GM23248 (cell line): ENCODE measurements at regions not wholly inside any gene's neighbourhood (a gene's known extent, or its start where the extent isn't known, plus 50 kb on each side); places are given as distances from the start of the nearest gene placed in this dataset.

Experiments
- DNase-seq: peaks from one replicate; pipeline ENCODE4 v3.0.0-alpha.2; 2015
- H2AFZ ChIP-seq: fragments of 200-600 bp; sonication (generic); 2 replicates; pipeline ENCODE4 v1.6.1; 2016; ENCODE audit warnings: antibody characterized with exemption
- H3F3A ChIP-seq: fragments of 200-600 bp; sonication (generic); 2 replicates; pipeline ENCODE4 v1.6.1; 2016; ENCODE audit warnings: mild to moderate bottlenecking, antibody characterized with exemption, mixed run types; ENCODE audit not compliant: insufficient read depth
- H3K27ac ChIP-seq: fragments of 200-600 bp; sonication (generic); 2 replicates; pipeline ENCODE4 v1.5.1; 2016; ENCODE audit warnings: mild to moderate bottlenecking
- H3K27me3 ChIP-seq: fragments of 200-600 bp; sonication (generic); replicated peaks from 2 replicates; pipeline ENCODE4 v1.6.1; 2016; ENCODE audit warnings: mild to moderate bottlenecking; ENCODE audit not compliant: insufficient read depth
- H3K36me3 ChIP-seq: fragments of 200-600 bp; sonication (generic); 2 replicates; pipeline ENCODE4 v1.6.1; 2016; ENCODE audit warnings: low read depth, mild to moderate bottlenecking
- H3K4me1 ChIP-seq: fragments of 200-600 bp; sonication (generic); 2 replicates; pipeline ENCODE4 v1.6.1; 2016; ENCODE audit warnings: mild to moderate bottlenecking; ENCODE audit not compliant: insufficient read depth
- H3K4me2 ChIP-seq: fragments of 200-600 bp; sonication (generic); one replicate; pipeline ENCODE4 v1.6.1; 2016; ENCODE audit warnings: mild to moderate bottlenecking; ENCODE audit not compliant: unreplicated experiment
- H3K4me3 ChIP-seq: fragments of 200-600 bp; sonication (generic); 2 replicates; pipeline ENCODE4 v1.5.1; 2016; ENCODE audit warnings: mild to moderate bottlenecking
- H3K79me2 ChIP-seq: fragments of 200-600 bp; sonication (generic); 2 replicates; pipeline ENCODE4 v1.6.1; 2016; ENCODE audit warnings: mild to moderate bottlenecking; ENCODE audit not compliant: insufficient read depth
- H3K9ac ChIP-seq: fragments of 200-600 bp; sonication (generic); 2 replicates; pipeline ENCODE4 v1.6.1; 2016; ENCODE audit warnings: mild to moderate bottlenecking
- H3K9me2 ChIP-seq: fragments of 200-600 bp; sonication (generic); 2 replicates; pipeline ENCODE4 v1.6.1; 2016; ENCODE audit warnings: mixed run types, mild to moderate bottlenecking, moderate library complexity; ENCODE audit not compliant: insufficient read depth
- H3K9me3 ChIP-seq: fragments of 200-600 bp; sonication (generic); one replicate; pipeline ENCODE4 v1.6.1; 2017; ENCODE audit warnings: low read depth
- H4K20me1 ChIP-seq: fragments of 200-600 bp; sonication (generic); 2 replicates; pipeline ENCODE4 v1.6.0; 2016; ENCODE audit not compliant: insufficient read depth
- EZH2 ChIP-seq: fragments of 200-600 bp; sonication (generic); IDR thresholded peaks from 2 replicates; pipeline ENCODE4 v1.6.1; 2018; ENCODE audit warnings: antibody characterized with exemption, mild to moderate bottlenecking; ENCODE audit not compliant: insufficient read depth, poor library complexity, severe bottlenecking
- EZH2phosphoT487 ChIP-seq: fragments of 200-600 bp; sonication (generic); IDR thresholded peaks from 2 replicates; pipeline ENCODE4 v1.6.1; 2018; ENCODE audit warnings: antibody characterized with exemption, moderate library complexity, mild to moderate bottlenecking, low read depth; ENCODE audit not compliant: insufficient read depth
- WGBS, 2 experiments: methylation state at CpG; one replicate each; pipeline ENCODE4 v1.1.6; 2015 to 2017; ENCODE audit warnings: low lambda C conversion rate in 2 of 2, low coverage in 1 of 2; ENCODE audit errors: missing lambda C conversion rate in 2 of 2; 5-methylcytosine and 5-hydroxymethylcytosine counted together
- in situ Hi-C: fragments of 300-500 bp; cut with MboI; formaldehyde crosslinking; loops from 2 replicates; pipeline ENCODE4 v1.15.0; 2020

- TF ChIP-seq EZH2phosphoT487 (no peak), EZH2 (no peak)
- Histone ChIP-seq H3K4me2 (no peak overlapping the region), H3K27ac (no peak overlapping the region), H3K9ac (no peak overlapping the region), H3K4me1 (no peaks in the 10 kb centered on the region), H2AFZ (no peak overlapping the region), H3K27me3 (no peaks in the 10 kb centered on the region), H4K20me1 (no peaks in the 10 kb centered on the region), H3K9me3 (no peaks in the 10 kb centered on the region), H3K9me2 (no peaks in the 10 kb centered on the region), H3K36me3 (no peaks in the 10 kb centered on the region), H3K4me3 (no peak overlapping the region), H3F3A (no peaks in the 10 kb centered on the region), H3K79me2 (no peaks in the 10 kb centered on the region)
- 36 to 41% methylated on average over 2 of the region's 2 CpGs for WGBS, 2 experiments
- peak; percentile 53 for DNase-seq
- in situ Hi-C loops, result no loop called here
Measured at GRCh38 chr7:15780271-15780670, 93.8 kb upstream of the MEOX2 start.

GRCh38 chr7:15778191-15778590 is 91.7 kb upstream of the MEOX2 start:
- Histone ChIP-seq H3K4me3 (no peak overlapping the region), H3K9ac (no peak overlapping the region), H3K27me3 (no peaks in the 10 kb centered on the region), H3K9me2 (no peaks in the 10 kb centered on the region), H3K4me1 (no peaks in the 10 kb centered on the region), H3K79me2 (no peaks in the 10 kb centered on the region), H3K9me3 (no peaks in the 10 kb centered on the region), H3K36me3 (no peaks in the 10 kb centered on the region), H3F3A (no peaks in the 10 kb centered on the region), H3K27ac (no peak overlapping the region), H4K20me1 (no peaks in the 10 kb centered on the region), H2AFZ (no peak overlapping the region), H3K4me2 (no peak overlapping the region)
- no peak for DNase-seq
- TF ChIP-seq EZH2phosphoT487, result no peak
- TF ChIP-seq EZH2, result no peak
- WGBS, 2 experiments, result 72 to 76% methylated on average over 2 of the region's 2 CpGs
- in situ Hi-C loops, result no loop called here

GRCh38 chr7:15765753-15766152 is 79.3 kb upstream of the MEOX2 start:
- Histone ChIP-seq H3F3A (no peaks in the 10 kb centered on the region), H3K9me3 (no peaks in the 10 kb centered on the region), H3K36me3 (no peaks in the 10 kb centered on the region), H3K27ac (no peak overlapping the region), H3K9ac (no peak overlapping the region), H3K4me1 (no peaks in the 10 kb centered on the region), H3K4me2 (no peak overlapping the region), H3K4me3 (no peak overlapping the region), H4K20me1 (no peaks in the 10 kb centered on the region), H3K9me2 (no peaks in the 10 kb centered on the region; the same call in 1 of the 2 replicates), H3K27me3 (no peaks in the 10 kb centered on the region), H3K79me2 (no peaks in the 10 kb centered on the region), H2AFZ (no peak overlapping the region)
- WGBS, 2 experiments, result 94 to 98% methylated on average over 5 of the region's 5 CpGs
- TF ChIP-seq EZH2 (no peak), EZH2phosphoT487 (no peak)
- in situ Hi-C loops, result no loop called here
- DNase-seq, result no peak

GRCh38 chr7:15764851-15765382 is 78.4 kb upstream of the MEOX2 start:
- Histone ChIP-seq H3K9me2 (no peaks in the 10 kb centered on the region; the same call in 1 of the 2 replicates), H3K36me3 (no peaks in the 10 kb centered on the region), H3K9me3 (no peaks in the 10 kb centered on the region), H4K20me1 (no peaks in the 10 kb centered on the region), H3K9ac (no peak overlapping the region), H3K27me3 (no peaks in the 10 kb centered on the region), H3F3A (no peaks in the 10 kb centered on the region), H3K4me3 (no peak overlapping the region), H3K27ac (no peak overlapping the region), H3K79me2 (no peaks in the 10 kb centered on the region), H2AFZ (no peak overlapping the region), H3K4me1 (no peaks in the 10 kb centered on the region), H3K4me2 (no peak overlapping the region)
- WGBS, 2 experiments, result 36 to 41% methylated on average over 3 of the region's 3 CpGs
- DNase-seq, result no peak
- TF ChIP-seq EZH2phosphoT487 (no peak), EZH2 (no peak)
- in situ Hi-C loops, result no loop called here

GRCh38 chr7:15764010-15764409 is 77.5 kb upstream of the MEOX2 start:
- no peak overlapping the region for H3K4me3 ChIP-seq
- H3K4me2 ChIP-seq, result no peak overlapping the region
- no peaks in the 10 kb centered on the region for H3K4me1 ChIP-seq
- H3K36me3 ChIP-seq, result no peaks in the 10 kb centered on the region
- no peak overlapping the region for H3K9ac ChIP-seq
- 29 to 36% methylated on average over 3 of the region's 3 CpGs for WGBS, 2 experiments
- no peaks in the 10 kb centered on the region for H3K79me2 ChIP-seq
- DNase-seq, result no peak
- TF ChIP-seq EZH2, result no peak
- no peak for TF ChIP-seq EZH2phosphoT487
- H3F3A ChIP-seq, result no peaks in the 10 kb centered on the region
- no peak overlapping the region for H3K27ac ChIP-seq
- no peaks in the 10 kb centered on the region for H4K20me1 ChIP-seq
- H3K9me3 ChIP-seq, result no peaks in the 10 kb centered on the region
- in situ Hi-C loops, result no loop called here
- no peaks in the 10 kb centered on the region for H3K27me3 ChIP-seq
- H2AFZ ChIP-seq, result no peak overlapping the region
- no peaks in the 10 kb centered on the region; the same call in 1 of the 2 replicates for H3K9me2 ChIP-seq
